Panc1 (cell line): ENCODE measurements at regions not wholly inside any gene's neighbourhood (a gene's known extent, or its start where the extent isn't known, plus 50 kb on each side); places are given as distances from the start of the nearest gene placed in this dataset.

Experiments
- ATAC-seq: fragments of 200-7000 bp; cut with Tn5 transposase; 2 replicates; pipeline ENCODE4 v1.9.1; 2020; ENCODE audit warnings: mild to moderate bottlenecking, moderate library complexity
- BruUV-seq: library from RNA; stranded (reverse); fragments of 400-500 nt; replicated peaks from 2 replicates; lab custom pipeline; 2021; lab: Mats Ljungman, UMichigan
- CTCF ChIA-PET: fragments of 300-600 bp; sonication (Branson Sonifier 250); formaldehyde crosslinking; loops from one replicate; lab custom pipeline; 2022; ENCODE audit warnings: antibody characterized with exemption; lab: Charles Lee
- POLR2A ChIA-PET: fragments of 300-600 bp; sonication (Branson Sonifier 250); formaldehyde crosslinking; loops from one replicate; lab custom pipeline; 2022; ENCODE audit warnings: antibody characterized with exemption; lab: Charles Lee
- DNase-seq: peaks from one replicate; pipeline ENCODE4 v3.0.0-alpha.2; 2010; ENCODE audit warnings: low read depth, low spot score
- H3K27ac ChIP-seq: 2 replicates; pipeline ENCODE4 v1.5.1; 2011; ENCODE audit warnings: mild to moderate bottlenecking, low read length, inconsistent platforms
- H3K27me3 ChIP-seq: fragments of 200-500 bp; sonication (Bioruptor generic); 2 replicates; pipeline ENCODE4 v1.6.0; 2014; ENCODE audit warnings: low read length, inconsistent platforms; ENCODE audit not compliant: control insufficient read depth, insufficient read depth
- H3K36me3 ChIP-seq: fragments of 200-500 bp; sonication (Bioruptor generic); 2 replicates; pipeline ENCODE4 v1.5.1; 2014; ENCODE audit warnings: inconsistent platforms, mild to moderate bottlenecking, low read length, moderate library complexity; ENCODE audit not compliant: control insufficient read depth, insufficient read depth
- H3K4me1 ChIP-seq: 2 replicates; pipeline ENCODE4 v1.5.1; 2011; ENCODE audit warnings: inconsistent platforms, mild to moderate bottlenecking, low read length, moderate library complexity; ENCODE audit not compliant: control insufficient read depth, insufficient read depth
- H3K4me3 ChIP-seq, 2 experiments: 2 replicates each; pipeline ENCODE4 v1.5.1; 2011 to 2012; ENCODE audit warnings: low read depth in 2 of 2, low read length in 2 of 2, mild to moderate bottlenecking in 2 of 2, inconsistent platforms in 1 of 2, moderate library complexity in 1 of 2
- H3K9me3 ChIP-seq: fragments of 200-500 bp; sonication (Bioruptor generic); 2 replicates; pipeline ENCODE4 v1.5.1; 2014; ENCODE audit warnings: low read depth, mild to moderate bottlenecking, inconsistent platforms, low read length, moderate library complexity; ENCODE audit not compliant: control insufficient read depth, insufficient read depth
- POLR2AphosphoS5 ChIP-seq: IDR thresholded peaks from 2 replicates; pipeline ENCODE4 v1.6.1; 2012; ENCODE audit warnings: mild to moderate bottlenecking, low read depth, low read length, moderate library complexity
- REST ChIP-seq, 2 experiments: IDR thresholded peaks; 2 replicates each; pipeline ENCODE4 v1.6.1; 2011 to 2012; ENCODE audit warnings: low read depth in 2 of 2, control low read depth in 1 of 2, low read length in 1 of 2, mild to moderate bottlenecking in 1 of 2, moderate library complexity in 1 of 2; ENCODE audit not compliant: insufficient read depth in 1 of 2
- SIN3A ChIP-seq: IDR thresholded peaks from 2 replicates; pipeline ENCODE4 v1.6.1; 2012; ENCODE audit warnings: low read depth, mild to moderate bottlenecking, low read length, moderate library complexity, borderline replicate concordance; ENCODE audit not compliant: insufficient read depth
- TCF7L2 ChIP-seq: IDR thresholded peaks from 2 replicates; pipeline ENCODE4 v1.6.1; 2011; ENCODE audit warnings: mild to moderate bottlenecking, low read depth, low read length, inconsistent platforms
- in situ Hi-C: cut with HindIII; loops from 2 replicates; pipeline ENCODE4 v1.10.0; 2016; ENCODE audit warnings: low sequenced_read_pairs, low pct_unique_long_range_greater_than_20kb
- intact Hi-C: fragments of 100-400 bp; cut with micrococcal nuclease; formaldehyde crosslinking; loops from one replicate; pipeline ENCODE4 v1.10.0; 2022; ENCODE audit not compliant: unreplicated experiment
- TF ChIP-seq, protein P1 (sequence below): fragments of 450-650 bp; IDR thresholded peaks from 2 replicates; pipeline ENCODE4 v1.5.1; 2017; ENCODE audit warnings: mild to moderate bottlenecking

GRCh38 chr2:107338571-107338970 is 452.6 kb upstream of the ST6GAL2 start:
- no peaks in the 10 kb centered on the region; the same call in 1 of the 2 replicates for H3K9me3 ChIP-seq
- no peaks in the 10 kb centered on the region; the same call in 1 of the 2 replicates for H3K27me3 ChIP-seq
- ATAC-seq (no peak), DNase-seq (no peak)
- H3K4me1 ChIP-seq = no peaks in the 10 kb centered on the region
- no peaks in the 10 kb centered on the region; the same call in 1 of the 2 replicates for H3K36me3 ChIP-seq
- POLR2A ChIA-PET = no interaction called here
- TF ChIP-seq TCF7L2 (no peak), POLR2AphosphoS5 (no peak), SIN3A (no peak), REST (IDR thresholded peaks at IDR 0.05; ENCODE audit: insufficient read depth in 1 of 2, low read depth in 2 of 2, low read length in 1 of 2) (no peak)
- TF ChIP-seq, protein P1, sequence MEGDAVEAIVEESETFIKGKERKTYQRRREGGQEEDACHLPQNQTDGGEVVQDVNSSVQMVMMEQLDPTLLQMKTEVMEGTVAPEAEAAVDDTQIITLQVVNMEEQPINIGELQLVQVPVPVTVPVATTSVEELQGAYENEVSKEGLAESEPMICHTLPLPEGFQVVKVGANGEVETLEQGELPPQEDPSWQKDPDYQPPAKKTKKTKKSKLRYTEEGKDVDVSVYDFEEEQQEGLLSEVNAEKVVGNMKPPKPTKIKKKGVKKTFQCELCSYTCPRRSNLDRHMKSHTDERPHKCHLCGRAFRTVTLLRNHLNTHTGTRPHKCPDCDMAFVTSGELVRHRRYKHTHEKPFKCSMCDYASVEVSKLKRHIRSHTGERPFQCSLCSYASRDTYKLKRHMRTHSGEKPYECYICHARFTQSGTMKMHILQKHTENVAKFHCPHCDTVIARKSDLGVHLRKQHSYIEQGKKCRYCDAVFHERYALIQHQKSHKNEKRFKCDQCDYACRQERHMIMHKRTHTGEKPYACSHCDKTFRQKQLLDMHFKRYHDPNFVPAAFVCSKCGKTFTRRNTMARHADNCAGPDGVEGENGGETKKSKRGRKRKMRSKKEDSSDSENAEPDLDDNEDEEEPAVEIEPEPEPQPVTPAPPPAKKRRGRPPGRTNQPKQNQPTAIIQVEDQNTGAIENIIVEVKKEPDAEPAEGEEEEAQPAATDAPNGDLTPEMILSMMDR = no peak
- H3K4me3 ChIP-seq = no peak overlapping the region
- intact Hi-C loops (no loop called here), in situ Hi-C loops (no loop called here)
- no TSS peak for BruUV-seq
- no peak overlapping the region for H3K27ac ChIP-seq
- CTCF ChIA-PET = no interaction called here

- no peaks in the 10 kb centered on the region for H3K36me3 ChIP-seq
- no peak for DNase-seq
- no TSS peak for BruUV-seq
- intact Hi-C loops (no loop called here), in situ Hi-C loops (no loop called here)
- POLR2A ChIA-PET = no interaction called here
- no peak for ATAC-seq
- CTCF ChIA-PET = no interaction called here
- no peak overlapping the region for H3K27ac ChIP-seq
- H3K9me3 ChIP-seq = no peaks in the 10 kb centered on the region; the same call in 1 of the 2 replicates
- no peak overlapping the region for H3K4me3 ChIP-seq
- TF ChIP-seq SIN3A = no peak
- no peak for TF ChIP-seq REST (IDR thresholded peaks at IDR 0.05; ENCODE audit: insufficient read depth in 1 of 2, low read depth in 2 of 2, low read length in 1 of 2)
- no peak for TF ChIP-seq TCF7L2
- H3K27me3 ChIP-seq = no peaks in the 10 kb centered on the region
- no peaks in the 10 kb centered on the region for H3K4me1 ChIP-seq
These were observed 455.0 kb upstream of the ST6GAL2 start for GRCh38 chr2:107340955-107341354.
